HG03025 (cell line): ENCODE measurements at regions not wholly inside any gene's neighbourhood (a gene's known extent, or its start where the extent isn't known, plus 50 kb on each side); places are given as distances from the start of the nearest gene placed in this dataset.
A peak's percentile ranks its signal among the peaks of the same experiment; 100 is the strongest.

Experiments
- ATAC-seq: cut with Tn5 transposase; IDR thresholded peaks from one replicate; pipeline ENCODE4 v1.9.1; 2021; ENCODE audit warnings: mild to moderate bottlenecking, moderate library complexity; ENCODE audit not compliant: unreplicated experiment, low FRiP score

DNA sequence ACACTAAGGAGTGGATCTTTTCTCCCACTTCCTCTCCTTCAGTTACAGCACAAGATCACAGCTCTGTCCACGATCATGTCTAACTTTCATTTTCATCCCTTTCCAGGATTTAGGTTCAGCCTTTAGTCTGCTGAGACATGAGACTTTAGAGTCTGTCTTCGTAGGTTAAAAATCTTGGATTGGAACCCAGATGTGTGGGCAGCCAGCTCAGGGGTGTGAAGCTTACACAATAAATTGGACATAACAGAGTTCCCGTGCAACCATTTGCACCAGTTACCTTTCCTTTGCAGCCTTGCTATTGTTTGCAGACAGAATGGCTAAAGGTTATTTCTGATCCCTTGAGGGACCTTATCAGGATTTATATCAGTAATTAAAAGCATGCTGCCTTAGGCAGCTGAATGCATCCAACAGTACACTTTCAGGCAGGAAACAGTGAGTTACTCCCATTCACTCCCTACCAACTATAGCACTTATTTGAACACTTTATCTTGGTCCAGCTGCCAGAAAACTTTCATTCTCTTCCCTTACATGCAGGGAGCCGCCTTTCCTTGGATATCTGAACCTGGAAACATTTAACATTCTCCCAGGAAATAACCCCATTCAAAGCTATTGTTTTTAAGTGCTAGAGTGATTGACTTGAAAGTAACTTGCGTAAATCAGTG lies 87.3 kb downstream of the TMEM100 start:
- ATAC-seq: no peak

DNA sequence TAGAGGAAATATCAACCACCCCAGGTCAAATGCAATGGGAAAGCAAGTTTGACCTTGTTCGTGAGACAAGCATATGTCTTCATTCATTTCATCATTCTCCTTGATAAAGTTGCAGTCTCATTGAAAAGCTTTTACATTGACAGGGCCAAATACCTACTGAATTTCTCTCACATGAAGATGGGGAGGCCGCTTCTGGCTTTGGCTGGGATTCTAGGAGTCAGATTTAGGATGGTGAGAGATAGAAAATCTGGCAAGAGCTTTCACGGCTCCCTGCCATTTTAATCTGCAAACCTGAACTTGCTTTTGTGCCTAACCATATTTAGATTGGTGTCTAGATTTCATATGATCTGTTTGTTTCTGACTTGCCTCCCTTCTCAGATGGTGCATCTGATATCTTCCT lies 88.0 kb downstream of the TMEM100 start:
- ATAC-seq: no peak

DNA sequence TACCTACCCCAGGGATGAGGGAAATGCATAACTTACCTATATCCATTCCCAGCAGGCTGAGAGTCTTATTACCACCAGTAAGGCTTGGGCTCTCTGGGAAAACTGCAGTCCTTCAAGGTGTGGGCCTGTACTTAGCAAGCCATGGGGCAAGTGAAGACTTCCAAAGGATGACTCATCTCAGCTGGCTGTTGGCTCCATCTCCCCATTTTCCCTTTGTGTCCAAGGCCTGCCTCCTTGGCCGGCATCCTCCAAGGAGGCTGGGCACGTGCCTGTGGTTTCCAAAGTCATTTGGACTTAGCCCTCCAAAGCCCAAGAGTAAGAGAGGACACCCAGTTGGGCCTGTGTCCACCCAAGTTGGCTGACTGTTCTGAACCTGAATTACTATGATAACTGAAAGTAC lies 89.8 kb downstream of the TMEM100 start:
- no peak for ATAC-seq

DNA sequence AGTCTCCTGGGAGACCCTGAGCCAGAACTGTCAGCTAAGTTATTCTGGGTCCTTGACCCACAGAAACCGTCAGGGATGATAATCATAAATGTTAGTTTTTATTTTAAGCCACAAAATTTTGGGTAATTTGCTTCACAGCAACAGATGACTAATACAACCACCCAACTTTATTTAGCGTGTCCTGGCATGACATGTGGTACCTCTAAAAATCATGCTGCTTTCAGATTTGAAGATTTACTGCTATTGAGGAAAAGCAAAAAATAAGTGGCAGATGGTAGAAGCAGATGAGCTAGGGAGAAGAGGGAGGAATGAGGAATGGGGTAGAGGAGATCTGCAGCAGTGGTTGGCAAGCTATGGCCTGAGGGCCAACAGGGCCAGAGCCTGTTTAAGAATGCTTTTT lies 90.4 kb downstream of the TMEM100 start:
- no peak for ATAC-seq

DNA sequence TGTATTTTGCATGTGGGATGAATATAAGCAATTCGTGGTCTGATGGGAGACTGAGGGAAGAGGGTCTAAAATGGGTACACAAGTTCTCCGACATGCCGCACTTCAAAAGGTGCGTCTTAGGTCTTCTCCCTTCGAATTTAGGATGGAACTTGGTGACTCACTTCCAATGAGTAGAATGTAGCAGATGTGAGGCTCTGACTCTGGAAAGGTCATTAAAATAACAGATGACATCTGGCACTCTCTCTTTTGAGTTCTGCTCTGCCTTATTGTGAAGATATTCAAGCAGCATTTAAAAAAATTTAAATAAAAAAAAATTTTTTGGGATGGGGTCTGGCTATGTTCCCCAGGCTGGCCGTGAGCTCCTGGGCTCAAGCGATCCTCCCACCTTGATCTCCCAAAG lies 92.7 kb downstream of the TMEM100 start:
- ATAC-seq: no peak

DNA sequence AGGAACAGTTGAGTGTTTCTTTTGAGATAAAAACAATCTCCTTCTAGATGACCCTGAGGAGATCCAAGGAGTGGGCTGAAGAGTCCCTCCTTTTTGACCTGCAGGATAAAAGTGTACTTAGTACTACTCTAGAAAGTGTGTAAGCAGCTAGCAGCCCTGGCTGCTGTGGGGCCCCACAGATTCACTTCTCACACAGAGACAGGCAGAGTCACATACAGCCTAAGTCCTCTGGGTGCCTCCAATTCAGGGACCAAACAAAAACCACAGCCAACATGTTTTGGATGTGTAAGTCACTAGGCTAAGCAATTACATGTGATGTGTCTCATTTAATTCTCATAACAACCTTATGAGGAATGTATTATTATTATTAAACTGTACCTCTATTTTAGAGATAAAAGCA lies 97.1 kb downstream of the TMEM100 start:
- peak; percentile 69 for ATAC-seq

GRCh38 chr17:55624772-55625433 lies 97.8 kb downstream of the TMEM100 start:
- ATAC-seq: no peak

DNA sequence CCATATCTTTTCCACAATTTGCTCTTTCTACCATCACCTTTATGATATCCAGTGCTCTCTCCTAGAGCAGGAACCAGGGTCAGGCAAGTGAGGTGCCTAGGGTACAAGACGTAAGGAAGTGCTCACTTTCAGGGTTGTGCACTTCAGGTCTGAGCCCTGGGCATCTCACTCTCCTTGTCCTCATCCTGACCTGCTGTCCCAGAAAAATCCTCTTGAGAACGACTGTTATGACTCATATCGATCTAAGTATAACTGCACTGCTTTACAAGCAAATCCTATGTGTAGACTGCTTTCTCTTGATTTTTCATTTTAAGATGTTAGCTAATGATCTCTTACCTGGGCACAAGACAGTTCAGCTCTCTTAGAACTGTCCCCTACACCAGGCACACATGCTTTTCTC lies 100.1 kb downstream of the TMEM100 start:
- ATAC-seq: no peak

GRCh38 chr17:55620945-55621344 lies 101.7 kb downstream of the TMEM100 start:
- no peak for ATAC-seq

DNA sequence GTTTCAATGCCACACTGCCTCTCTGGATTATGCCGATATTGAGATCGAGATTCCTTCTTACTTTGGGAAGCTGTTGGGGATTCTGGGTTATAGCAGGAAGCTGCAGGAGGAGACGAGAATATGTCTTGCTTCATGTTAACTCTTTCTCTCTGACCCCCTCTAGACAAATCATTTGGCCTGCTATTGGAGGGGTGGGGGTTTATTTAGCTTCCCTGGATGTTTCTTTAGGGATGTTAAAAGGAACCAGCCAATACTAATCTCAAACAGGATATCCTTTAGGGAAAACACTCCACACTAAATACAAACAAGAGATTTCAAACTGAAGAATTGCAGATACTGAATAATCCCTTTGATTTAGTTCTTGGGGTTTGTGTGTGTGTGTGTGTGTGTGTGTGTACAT lies 102.6 kb downstream of the TMEM100 start:
- ATAC-seq: no peak

GRCh38 chr17:55617441-55617840 lies 105.2 kb downstream of the TMEM100 start:
- ATAC-seq: no peak

- no peak for ATAC-seq
Observed at GRCh38 chr17:55614061-55614460, 102.8 kb upstream of the SMIM36 start.

DNA sequence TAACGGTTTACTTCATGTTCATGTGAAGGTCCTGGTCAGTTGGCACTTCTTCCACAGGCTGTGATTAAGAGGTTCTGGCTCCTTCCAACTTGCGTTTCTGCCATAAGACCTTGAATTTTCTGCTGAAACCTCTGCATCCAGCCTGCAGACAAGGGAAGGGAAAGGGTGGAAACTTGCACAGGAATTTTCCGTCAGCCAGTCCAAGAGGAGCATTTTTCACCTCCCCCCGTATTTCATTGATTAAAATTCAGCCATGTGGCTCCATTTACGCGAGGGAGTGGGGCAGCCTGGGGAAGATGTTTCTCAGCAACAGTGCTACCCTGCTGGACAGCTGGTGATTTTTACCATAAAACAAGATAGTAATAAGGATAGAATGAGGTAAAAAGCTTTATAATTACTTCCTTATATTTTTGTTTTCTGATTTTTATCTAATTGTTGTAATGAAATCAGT lies 101.5 kb upstream of the SMIM36 start:
- ATAC-seq: no peak

GRCh38 chr17:55607731-55608341 lies 96.6 kb upstream of the SMIM36 start:
- ATAC-seq: no peak

DNA sequence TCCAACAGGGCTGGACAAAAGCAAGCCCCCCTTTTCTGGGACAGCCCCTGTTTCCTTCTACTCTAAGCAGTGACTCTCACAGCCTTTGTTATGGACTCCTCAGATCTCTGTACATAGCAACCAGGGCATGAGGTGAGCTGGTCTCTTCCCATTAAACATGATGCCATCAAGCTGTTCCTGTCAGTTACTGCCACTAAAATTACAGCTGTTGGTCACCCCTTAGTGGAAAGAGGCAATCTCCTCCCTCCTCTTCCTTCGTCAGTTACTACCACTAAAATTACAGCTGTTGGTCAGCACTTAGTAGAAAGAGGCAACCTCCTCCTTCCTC lies 95.2 kb upstream of the SMIM36 start:
- ATAC-seq: no peak

DNA sequence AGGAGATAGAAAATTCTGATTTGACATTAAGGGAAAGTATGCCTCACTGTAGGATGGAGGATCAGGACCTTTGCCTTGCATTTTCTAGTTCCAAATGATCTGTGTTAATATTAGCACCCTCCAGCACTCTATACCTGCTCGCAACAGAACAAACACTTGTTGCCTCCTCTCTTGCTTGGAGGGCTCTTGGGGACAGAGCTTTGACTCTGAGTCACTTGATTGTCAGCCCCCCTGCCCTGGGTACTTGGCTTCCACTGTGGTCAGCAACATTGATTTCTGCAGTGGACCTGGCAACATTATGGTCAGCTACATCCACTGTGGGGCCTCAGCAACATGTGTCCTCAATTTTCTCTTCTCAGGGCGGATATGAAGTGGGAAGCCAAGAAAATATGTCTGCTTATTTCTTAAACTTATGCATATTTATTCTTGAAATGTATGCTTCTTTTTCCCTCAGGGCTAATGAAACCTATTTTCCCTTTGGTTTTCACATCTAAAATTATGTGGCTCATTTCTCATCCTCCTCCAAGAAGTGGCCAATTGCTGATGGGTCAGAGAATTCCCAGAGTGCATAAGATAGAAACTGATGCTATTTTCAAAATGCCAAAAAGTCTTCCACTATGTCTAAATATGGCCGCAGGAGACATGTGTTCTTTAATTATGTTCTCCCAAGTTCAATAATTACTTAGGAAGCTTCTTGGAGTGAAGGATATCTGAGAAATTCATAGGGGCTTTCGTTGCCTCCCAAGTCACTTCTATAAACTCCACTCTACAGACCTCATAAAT lies 94.6 kb upstream of the SMIM36 start:
- ATAC-seq: no peak

DNA sequence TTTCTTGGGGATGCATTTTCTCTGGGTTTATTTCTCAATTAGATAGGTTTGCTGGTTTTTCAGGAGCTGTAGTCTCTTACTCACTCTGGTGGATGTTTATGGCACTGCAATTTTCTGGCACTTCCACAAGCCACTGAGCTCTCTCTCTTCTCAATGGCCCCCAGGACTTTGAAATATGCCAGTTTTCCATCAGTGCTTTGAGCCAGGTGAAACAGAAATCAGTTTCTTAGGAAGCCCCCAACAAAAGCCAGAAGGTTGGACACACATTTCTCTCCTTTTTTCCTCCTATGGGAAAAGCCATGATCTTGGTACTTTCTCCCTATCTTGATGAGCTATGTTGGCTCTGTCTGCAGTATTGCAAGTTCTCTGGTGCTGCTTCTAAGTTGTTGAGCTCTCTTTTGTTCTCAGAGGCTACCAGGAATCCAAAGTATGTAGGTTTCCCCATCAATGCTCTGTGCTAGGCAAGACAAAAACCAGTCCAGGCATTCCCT lies 90.7 kb upstream of the SMIM36 start:
- no peak for ATAC-seq

GRCh38 chr17:55598495-55598894 lies 87.2 kb upstream of the SMIM36 start:
- ATAC-seq: no peak

DNA sequence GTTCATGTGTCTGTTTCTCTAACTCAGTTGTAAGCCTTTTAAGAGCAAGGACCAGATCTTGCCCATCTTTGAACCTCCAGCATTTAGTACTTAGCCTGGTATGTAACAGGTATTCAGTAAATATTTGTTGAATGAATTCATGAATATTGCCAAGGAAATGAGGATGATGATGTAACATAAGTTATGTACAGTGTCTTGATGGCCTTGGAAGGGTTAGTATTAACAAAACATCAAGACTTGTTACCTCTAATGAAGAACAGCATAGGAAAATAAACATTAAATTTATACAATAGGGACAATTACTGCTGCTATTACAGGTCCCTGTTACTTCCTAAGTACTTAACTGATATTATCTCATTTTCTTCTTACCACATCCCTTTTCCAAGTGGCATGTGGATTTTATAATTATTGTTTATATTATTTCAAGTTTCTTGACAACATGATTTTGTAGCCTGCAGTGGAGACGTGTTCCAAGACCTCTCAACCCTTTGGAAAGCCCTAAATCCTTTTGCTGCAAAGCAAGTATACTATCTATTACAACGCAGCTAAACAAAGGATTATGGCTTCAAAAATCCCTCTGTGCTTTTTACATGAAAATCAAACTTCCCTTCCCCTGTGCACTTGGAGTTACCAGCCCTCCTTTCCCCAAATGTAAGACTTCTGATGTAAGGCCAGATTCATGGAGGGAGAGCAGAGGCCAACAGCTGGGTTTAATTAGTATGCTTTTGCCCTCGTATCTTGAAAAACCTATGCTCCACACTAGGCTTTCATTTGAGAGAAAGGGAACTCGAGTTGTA lies 77.4 kb upstream of the SMIM36 start:
- ATAC-seq: no peak

DNA sequence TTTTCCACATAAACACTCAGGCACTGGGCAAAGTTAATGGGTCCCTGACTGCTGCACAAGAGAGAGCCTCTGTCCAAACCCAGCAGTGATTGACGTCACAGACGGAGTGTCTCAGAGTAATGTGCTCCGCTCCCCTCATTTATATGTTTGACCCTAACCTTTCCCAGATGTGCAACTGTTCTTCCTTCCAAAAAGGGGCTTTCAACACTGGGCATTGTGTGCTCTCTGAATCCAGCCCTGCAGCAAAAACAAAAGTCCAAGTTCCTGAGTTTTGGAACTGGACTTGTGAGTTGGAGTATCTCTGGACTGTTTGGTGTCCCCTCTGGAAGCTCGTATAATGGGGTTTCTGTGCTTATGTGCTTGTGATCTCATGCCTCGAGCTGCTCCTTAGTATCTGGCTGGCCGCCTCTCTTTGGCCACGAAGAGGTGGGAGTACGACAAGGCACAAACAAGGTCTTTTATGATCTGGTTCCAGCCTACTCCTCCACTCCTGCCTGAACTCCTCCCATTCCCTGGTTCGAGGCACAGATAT lies 76.4 kb upstream of the SMIM36 start:
- ATAC-seq: no peak
